GM12874 (cell line): ENCODE measurements at regions not wholly inside any gene's neighbourhood (a gene's known extent, or its start where the extent isn't known, plus 50 kb on each side); places are given as distances from the start of the nearest gene placed in this dataset.

ENCODE experiments used
- CTCF ChIP-seq: IDR thresholded peaks from 2 replicates; pipeline ENCODE4 v1.5.1; 2011; ENCODE audit warnings: low read depth, mild to moderate bottlenecking, control low read depth, low read length, moderate library complexity; ENCODE audit not compliant: insufficient read depth

DNA sequence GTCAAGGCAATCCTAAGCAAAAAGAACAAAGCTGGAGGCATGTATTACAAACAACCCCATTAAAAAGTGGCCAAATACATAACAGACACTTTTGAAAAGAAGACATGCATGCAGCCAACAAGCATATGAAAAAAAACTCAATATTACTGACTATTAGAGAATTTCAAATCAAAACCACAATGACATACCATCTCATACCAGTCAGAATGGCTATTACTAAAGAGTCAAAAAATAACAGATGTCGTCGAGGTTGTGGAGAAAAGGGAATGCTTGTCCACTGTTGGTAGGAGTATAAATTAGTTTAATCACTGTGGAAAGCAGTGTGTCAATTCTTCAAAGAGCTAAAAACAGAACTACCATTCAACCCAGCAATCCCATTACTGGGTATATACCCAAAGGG, 604.6 kb upstream of the GRIA3 start:
- TF ChIP-seq CTCF: no peak

GRCh38 chrX:122582280-122582974, 601.7 kb upstream of the GRIA3 start:
- TF ChIP-seq CTCF: no peak

DNA sequence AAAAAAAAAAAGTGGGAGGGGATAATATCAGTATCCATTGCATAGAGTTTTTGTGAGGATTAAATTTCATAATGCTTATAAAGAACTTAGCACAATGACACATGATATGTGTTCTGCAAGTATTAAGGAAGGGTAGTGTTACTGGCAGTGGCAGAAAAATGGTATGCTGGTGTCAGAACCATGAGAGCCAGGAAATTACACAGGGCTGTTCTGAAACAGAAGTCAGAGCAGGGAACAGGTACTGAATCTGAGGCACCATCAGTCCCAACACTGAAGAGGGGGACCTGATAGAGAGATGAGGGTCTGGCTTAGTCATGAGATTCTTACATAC, 601.1 kb upstream of the GRIA3 start:
- no peak for TF ChIP-seq CTCF

- TF ChIP-seq CTCF: no peak
Measured at GRCh38 chrX:122583551-122583950, 600.5 kb upstream of the GRIA3 start.

DNA sequence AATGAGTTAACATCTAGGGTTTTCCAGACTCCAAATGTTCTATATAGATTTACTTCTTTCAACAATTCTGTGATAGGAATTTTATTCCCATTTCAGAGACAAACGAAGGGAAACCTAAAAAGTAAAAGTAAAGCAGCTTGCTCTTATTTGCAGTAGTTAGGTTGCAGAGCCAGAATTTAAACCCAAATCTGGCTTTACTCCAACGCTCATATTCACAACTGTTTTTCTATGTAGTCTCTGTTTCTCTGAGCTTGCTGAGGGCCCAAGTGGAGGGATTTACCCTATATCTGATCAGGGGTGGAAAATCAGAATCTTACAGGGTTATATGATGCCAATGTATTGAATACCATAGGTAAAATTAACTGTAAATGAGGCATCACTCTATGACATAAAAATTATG, 599.1 kb upstream of the GRIA3 start:
- TF ChIP-seq CTCF: no peak

GRCh38 chrX:122586831-122587230, 597.2 kb upstream of the GRIA3 start:
- no peak for TF ChIP-seq CTCF

DNA sequence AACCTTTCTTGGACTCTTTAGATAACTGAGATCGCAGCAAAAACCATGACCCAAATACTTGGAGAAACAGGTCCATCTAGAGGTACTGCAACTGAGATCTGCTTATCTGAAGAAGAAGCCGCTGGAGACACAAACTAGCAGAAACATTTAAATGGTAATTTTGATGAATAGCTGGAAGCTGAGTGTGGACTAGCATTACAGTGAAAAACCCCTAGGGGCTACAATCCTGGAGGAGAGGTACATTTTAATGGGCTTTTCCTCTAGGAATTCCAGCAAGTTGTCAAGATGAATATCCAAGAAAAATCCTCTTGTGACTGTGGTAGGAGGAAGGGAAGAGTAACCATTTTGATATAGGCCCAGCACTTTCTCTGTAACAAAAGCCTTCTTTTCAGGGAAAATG, 592.5 kb upstream of the GRIA3 start:
- no peak for TF ChIP-seq CTCF
